ENCODE measurements at regions not wholly inside any gene's neighbourhood (a gene's known extent, or its start where the extent isn't known, plus 50 kb on each side); places are given as distances from the start of the nearest gene placed in this dataset.
"Not testable (repeated sequence)": the region's sequence is repeated elsewhere in the genome, so short reads cannot be mapped to it uniquely, and the experiment has no call there.

GRCh38 chr2:194276667-194277066 lies 1380.4 kb upstream of the SLC39A10 start:
- TF ChIP-seq CTCF (IDR thresholded peaks at IDR 0.05; ENCODE audit: low read length); EZH2 (optimal IDR thresholded peaks at IDR 0.05; ENCODE audit: low read depth, low read length): not testable (repeated sequence)
